Heart left ventricle (tissue), 13 donors: ENCODE measurements at regions not wholly inside any gene's neighbourhood (a gene's known extent, or its start where the extent isn't known, plus 50 kb on each side); places are given as distances from the start of the nearest gene placed in this dataset.

ENCODE experiments used
- POLR2A ChIP-seq, 2 donors: fragments of 450-650 bp; IDR thresholded peaks; one replicate each; pipeline ENCODE4 v1.6.1; 2017; ENCODE audit warnings: antibody characterized with exemption in 2 of 2, mild to moderate bottlenecking in 2 of 2, moderate library complexity in 2 of 2
- TF ChIP-seq, protein P1 (sequence below), 12 donors: fragments of 200-600 bp; sonication (generic) in 4 of 12; IDR thresholded peaks; one replicate each; pipeline versions ENCODE4 v1.5.0 to v1.8.0; 2018 to 2022; ENCODE audit warnings: antibody characterized with exemption in 12 of 12, mild to moderate bottlenecking in 5 of 12
- donor health status: ischemic (EF 13 %, LVEDD 7.1; RV severe dilation, severe dysfunction).
- donor health status: DM: no; HTN: yes; CAD: no.
- donor health status: DM: no; HTN: no; CAD: no.
- donor health status: ischemic (EF 25% LVEDD 6.9; RV normal size, moderate dysfunction).
- donor health status: ischemic (EF 25% LVEDD 5.7; RV mildly dilated, moderate dysfunction).
- donor health status: ischemic (EF 35%, LVEDD 5.7; RV mildly dilated, moderate dysfunction).
- donor health status: nonischemic (EF 11% LVEDD 7.7; RV severe dilation, severe dysfunction).
- donor health status: DM: yes; HTN: yes; CAD: no.
- donor health status: PGD.
- donor health status: ischemic (EF 29% LVEDD 5.4; RV normal size, mild dysfunction).
- donor health status: nonischemic (EF 23%, LVEDD 6.1; RV moderate dilation, normal function).

DNA sequence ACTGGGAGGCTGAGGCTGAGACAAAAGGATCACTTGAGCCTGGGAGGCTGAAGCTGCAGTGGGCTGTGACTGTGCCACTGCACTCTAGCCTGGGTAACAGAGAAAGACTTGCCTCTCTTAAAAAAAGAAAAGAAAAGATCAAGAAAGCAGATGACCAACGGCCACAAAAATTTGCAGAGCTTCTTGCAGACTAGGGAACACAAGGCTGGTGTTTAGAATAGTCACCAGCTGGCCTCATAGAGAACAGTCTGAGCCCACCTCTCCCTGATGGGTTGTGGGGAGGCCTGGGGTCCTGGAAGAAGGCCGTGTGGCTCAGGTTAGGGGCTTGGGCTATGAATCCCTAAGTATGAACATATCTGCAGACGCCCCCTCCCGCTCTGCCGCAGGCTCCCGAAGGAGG is 73.7 kb upstream of the MED9 start:
- TF ChIP-seq POLR2A (IDR thresholded peaks at IDR 0.05): no peak
- TF ChIP-seq, protein P1, sequence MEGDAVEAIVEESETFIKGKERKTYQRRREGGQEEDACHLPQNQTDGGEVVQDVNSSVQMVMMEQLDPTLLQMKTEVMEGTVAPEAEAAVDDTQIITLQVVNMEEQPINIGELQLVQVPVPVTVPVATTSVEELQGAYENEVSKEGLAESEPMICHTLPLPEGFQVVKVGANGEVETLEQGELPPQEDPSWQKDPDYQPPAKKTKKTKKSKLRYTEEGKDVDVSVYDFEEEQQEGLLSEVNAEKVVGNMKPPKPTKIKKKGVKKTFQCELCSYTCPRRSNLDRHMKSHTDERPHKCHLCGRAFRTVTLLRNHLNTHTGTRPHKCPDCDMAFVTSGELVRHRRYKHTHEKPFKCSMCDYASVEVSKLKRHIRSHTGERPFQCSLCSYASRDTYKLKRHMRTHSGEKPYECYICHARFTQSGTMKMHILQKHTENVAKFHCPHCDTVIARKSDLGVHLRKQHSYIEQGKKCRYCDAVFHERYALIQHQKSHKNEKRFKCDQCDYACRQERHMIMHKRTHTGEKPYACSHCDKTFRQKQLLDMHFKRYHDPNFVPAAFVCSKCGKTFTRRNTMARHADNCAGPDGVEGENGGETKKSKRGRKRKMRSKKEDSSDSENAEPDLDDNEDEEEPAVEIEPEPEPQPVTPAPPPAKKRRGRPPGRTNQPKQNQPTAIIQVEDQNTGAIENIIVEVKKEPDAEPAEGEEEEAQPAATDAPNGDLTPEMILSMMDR (IDR thresholded peaks at IDR 0.05): no peak
